Fibroblast of mammary gland (primary cell): ENCODE measurements at regions not wholly inside any gene's neighbourhood (a gene's known extent, or its start where the extent isn't known, plus 50 kb on each side); places are given as distances from the start of the nearest gene placed in this dataset.

Source experiments
- DNase-seq: peaks from one replicate; pipeline ENCODE4 v3.0.0-alpha.2; 2010; ENCODE audit warnings: low read depth
- H3K4me3 ChIP-seq: 2 replicates; pipeline ENCODE4 v1.5.1; 2011; ENCODE audit warnings: low read depth, mild to moderate bottlenecking, low read length, moderate library complexity; ENCODE audit not compliant: control insufficient read depth
- TF ChIP-seq, protein P1 (sequence below): conservative IDR thresholded peaks from 2 replicates; pipeline ENCODE4 v1.5.1; 2011; ENCODE audit warnings: low read depth, low read length, inconsistent platforms; ENCODE audit not compliant: control insufficient read depth, insufficient read depth

DNA sequence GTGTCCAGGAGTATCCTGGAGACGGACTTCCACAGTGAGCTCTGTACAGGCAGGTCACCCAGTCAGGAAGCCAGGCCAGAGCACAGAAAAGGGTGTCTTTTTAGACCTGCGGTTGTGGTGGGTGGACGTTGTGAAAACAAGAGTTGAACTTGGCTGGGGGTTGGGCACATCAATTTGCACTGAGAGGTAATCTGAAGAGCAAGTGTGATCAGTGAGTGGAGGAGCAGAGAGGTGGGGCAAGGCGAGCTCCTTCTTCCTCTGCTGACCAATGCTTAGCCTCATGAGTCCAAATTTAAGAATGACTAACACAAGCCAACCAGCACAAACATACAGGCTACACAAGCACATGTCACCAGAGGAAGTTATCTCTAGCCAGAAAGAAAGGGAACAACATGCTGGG is 310.8 kb downstream of the TCERG1L start:
- DNase-seq, result no peak
- no peak overlapping the region for H3K4me3 ChIP-seq
- TF ChIP-seq, protein P1, sequence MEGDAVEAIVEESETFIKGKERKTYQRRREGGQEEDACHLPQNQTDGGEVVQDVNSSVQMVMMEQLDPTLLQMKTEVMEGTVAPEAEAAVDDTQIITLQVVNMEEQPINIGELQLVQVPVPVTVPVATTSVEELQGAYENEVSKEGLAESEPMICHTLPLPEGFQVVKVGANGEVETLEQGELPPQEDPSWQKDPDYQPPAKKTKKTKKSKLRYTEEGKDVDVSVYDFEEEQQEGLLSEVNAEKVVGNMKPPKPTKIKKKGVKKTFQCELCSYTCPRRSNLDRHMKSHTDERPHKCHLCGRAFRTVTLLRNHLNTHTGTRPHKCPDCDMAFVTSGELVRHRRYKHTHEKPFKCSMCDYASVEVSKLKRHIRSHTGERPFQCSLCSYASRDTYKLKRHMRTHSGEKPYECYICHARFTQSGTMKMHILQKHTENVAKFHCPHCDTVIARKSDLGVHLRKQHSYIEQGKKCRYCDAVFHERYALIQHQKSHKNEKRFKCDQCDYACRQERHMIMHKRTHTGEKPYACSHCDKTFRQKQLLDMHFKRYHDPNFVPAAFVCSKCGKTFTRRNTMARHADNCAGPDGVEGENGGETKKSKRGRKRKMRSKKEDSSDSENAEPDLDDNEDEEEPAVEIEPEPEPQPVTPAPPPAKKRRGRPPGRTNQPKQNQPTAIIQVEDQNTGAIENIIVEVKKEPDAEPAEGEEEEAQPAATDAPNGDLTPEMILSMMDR, result no peak

DNA sequence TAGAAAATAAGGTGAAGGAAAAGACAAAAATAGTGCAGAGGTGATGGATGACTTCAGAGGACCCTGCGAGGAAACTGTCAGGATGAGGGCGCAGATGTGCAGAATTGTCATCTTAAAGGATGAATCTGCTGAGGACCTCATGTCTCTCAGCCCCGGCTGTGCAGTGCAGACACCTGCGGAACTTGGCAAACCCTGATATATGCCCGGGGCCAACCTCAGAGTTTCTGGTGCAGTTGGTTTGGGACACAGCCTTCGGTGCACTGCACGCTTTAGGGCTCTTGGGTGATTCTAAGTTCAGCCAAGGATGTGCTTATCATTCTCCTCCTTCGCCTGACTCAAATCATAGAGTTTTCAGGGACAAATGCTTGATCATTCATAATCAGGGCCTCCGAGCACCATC is 310.1 kb downstream of the TCERG1L start:
- H3K4me3 ChIP-seq, result no peak overlapping the region
- TF ChIP-seq, protein P1, result no peak
- DNase-seq, result no peak

DNA sequence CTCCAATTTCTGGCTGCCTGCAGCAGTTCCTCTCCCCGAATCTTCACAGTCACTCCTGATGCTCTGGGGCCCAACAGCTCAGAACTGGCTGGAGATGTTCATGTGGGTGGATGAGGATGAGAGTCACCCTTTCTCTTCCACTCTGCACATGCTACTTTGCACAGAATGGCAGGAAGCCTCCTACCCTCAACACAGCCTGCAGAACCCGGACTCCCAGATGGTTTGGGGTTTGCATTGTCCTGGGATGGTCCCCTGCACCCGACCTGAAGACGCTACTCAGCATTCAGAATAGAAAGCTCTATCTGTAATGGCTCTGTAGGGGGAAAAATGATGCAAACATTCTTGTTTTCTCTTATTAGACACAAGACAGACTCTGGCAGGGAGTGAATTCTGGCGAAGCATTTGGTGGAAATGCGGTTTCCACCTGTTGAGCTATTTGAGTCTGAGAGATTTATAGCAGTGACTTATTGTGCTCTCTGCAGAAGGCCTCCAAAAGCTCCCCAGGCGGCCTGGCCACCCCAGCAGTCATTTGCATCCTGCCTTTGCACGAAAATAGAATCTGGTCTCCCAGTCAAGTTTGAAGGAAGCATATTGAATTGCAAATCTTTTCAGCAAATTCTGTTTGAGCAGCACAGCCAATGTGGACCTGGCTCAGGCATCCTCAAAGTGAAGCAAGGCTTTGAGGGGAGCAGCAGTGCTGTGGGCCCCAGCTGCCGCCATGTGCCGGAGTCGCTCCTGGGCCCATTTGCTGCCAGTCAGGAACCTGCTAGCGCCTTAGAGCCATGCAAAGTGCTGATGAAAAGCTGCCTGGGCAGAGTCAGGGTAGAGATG is 309.3 kb downstream of the TCERG1L start:
- TF ChIP-seq, protein P1, result no peak
- no peak for DNase-seq

DNA sequence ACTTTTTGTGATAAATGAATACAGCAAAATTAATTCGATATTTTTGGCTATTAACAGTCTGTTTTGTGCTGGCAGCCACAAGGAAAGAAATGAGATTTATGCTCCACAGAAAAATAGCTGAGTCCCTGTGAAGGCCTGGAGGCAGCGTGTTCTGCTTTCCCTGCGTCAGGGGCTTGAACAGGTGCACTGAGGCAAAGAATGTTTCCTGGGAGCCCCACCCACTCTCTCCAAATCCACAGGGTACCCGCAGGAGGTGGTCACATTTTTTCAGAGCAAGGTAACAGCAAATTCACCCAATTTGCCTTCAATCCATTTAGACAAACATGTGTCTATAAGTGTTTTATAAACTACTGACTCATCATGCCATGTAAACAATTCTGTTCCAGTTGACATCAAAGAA is 308.1 kb downstream of the TCERG1L start:
- TF ChIP-seq, protein P1, result no peak
- no peak overlapping the region for H3K4me3 ChIP-seq
- DNase-seq, result no peak

More for the DNA sequence above, 309.3 kb downstream of the TCERG1L start:
- H3K4me3 ChIP-seq, result no peak overlapping the region

DNA sequence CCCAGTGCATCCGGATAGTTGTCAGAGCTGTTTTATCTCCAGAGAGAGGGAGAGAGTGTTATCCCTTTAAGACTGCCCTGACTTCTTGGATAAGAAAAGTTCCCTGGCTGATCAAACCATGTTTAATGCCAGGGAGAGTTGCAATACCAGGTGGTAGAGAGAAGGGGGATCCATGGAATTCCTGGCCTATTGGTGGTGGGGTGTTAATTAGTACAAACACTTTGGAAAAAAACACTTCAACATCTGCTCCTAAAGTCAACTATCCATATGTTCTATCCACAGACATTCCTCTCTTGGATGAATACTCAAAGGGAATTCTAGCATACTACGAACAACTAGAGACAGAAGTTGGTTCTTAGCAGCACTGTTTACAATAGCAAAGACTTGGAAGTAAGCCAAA is 307.2 kb downstream of the TCERG1L start:
- TF ChIP-seq, protein P1, result no peak
- DNase-seq, result no peak

DNA sequence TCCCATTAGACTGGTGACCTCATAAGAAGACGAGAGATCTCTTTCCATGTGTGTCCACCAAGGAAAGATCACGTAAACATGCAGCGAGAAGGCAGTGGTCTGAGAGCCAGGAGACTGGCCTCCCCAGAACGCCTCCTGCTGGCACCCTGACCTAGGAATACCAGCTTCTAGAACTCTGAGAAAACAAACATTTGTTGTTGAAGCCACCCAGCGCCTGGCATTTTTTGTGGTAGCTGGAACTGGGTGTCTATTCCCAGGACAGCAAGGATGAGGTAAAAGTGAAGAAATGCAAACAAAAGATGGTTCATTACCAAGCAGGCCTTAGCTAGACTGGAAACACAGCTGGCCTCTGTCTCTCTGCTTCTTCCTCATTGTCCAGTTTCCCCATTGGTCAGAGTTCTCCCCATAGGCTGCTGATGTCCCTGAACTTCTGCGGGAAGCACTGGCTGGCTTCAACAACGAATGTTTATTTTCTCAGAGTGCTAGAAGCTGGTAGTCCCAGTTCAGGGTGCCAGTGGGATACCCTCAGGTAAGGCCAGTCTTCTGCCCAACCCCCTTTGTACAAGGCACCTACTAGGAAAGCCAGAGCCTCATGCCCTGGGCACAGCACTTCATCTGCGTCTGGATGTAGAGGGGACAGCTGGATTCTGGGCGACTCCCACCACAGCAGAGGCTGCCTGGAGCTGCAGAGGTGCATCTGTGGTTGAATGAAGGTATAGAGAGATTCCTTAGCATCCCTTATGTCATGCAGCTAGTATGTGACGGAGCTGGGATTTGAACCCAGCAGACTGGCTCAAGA is 304.9 kb downstream of the TCERG1L start:
- DNase-seq, result no peak
- H3K4me3 ChIP-seq, result no peak overlapping the region
- TF ChIP-seq, protein P1, result no peak

More for the DNA sequence above, 307.2 kb downstream of the TCERG1L start:
- no peak overlapping the region for H3K4me3 ChIP-seq
